Mucosa of rectum (tissue), 2 donors: ENCODE measurements at regions not wholly inside any gene's neighbourhood (a gene's known extent, or its start where the extent isn't known, plus 50 kb on each side); places are given as distances from the start of the nearest gene placed in this dataset.

Source experiments
- H3K27ac ChIP-seq, 2 donors: one replicate each; pipeline ENCODE4 v1.7.0; 2013; ENCODE audit warnings: inconsistent platforms in 2 of 2, low read depth in 2 of 2, low read length in 2 of 2
- H3K27me3 ChIP-seq, 2 donors: one replicate each; pipeline ENCODE4 v1.7.0; 2013; ENCODE audit warnings: low read length in 2 of 2; ENCODE audit not compliant: control insufficient read depth in 2 of 2, insufficient read depth in 2 of 2
- H3K36me3 ChIP-seq, 2 donors: one replicate each; pipeline ENCODE4 v1.7.0; 2013; ENCODE audit warnings: low read length in 2 of 2; ENCODE audit not compliant: control insufficient read depth in 2 of 2, insufficient read depth in 2 of 2
- H3K4me1 ChIP-seq, 2 donors: one replicate each; pipeline ENCODE4 v1.7.0; 2013; ENCODE audit warnings: low read length in 2 of 2, mild to moderate bottlenecking in 1 of 2; ENCODE audit not compliant: control insufficient read depth in 2 of 2, insufficient read depth in 2 of 2
- H3K4me3 ChIP-seq, 2 donors: one replicate each; pipeline ENCODE4 v1.7.0; 2013; ENCODE audit warnings: low read length in 2 of 2
- H3K9ac ChIP-seq, 2 donors: one replicate each; pipeline ENCODE4 v1.7.0; 2013; ENCODE audit warnings: low read length in 2 of 2, low read depth in 1 of 2, mild to moderate bottlenecking in 1 of 2
- H3K9me3 ChIP-seq, 2 donors: one replicate each; pipeline ENCODE4 v1.7.0; 2013; ENCODE audit warnings: low read length in 2 of 2; ENCODE audit not compliant: control insufficient read depth in 2 of 2
- donor health status: healthy.
- donor health status: Normal muscosa, but diverticular disease.

- no peaks in the 10 kb centered on the region for H3K9me3 ChIP-seq
- H3K27me3 ChIP-seq = no peaks in the 10 kb centered on the region
- no peaks in the 10 kb centered on the region for H3K36me3 ChIP-seq
- H3K27ac ChIP-seq = no peak overlapping the region
- no peak overlapping the region for H3K9ac ChIP-seq
- no peak overlapping the region for H3K4me3 ChIP-seq
- no peaks in the 10 kb centered on the region for H3K4me1 ChIP-seq
Observed at GRCh38 chr5:10090074-10090473, 159.6 kb downstream of the ATPSCKMT start.

DNA sequence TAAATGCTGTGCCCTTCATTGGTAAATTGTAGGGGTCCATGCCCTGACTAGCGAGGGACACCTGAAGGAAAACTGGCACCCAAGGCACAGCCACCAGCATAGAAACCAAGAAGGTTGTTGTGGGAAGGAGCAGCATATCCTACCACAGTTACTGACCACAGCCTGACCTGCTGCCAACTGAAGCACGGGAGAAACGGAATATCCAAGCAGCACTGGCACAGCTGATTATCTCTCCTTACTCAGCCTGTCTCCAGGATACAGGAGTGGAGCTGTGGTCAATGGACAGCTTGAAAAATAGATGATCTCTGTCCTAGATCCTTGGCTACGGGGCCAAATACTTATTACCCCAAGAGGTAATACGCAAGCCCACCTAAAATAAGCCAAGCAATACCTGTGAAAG is 164.5 kb downstream of the ATPSCKMT start:
- H3K4me1 ChIP-seq = no peaks in the 10 kb centered on the region
- no peak overlapping the region for H3K27ac ChIP-seq
- H3K27me3 ChIP-seq = no peaks in the 10 kb centered on the region
- H3K9ac ChIP-seq = no peak overlapping the region
- H3K36me3 ChIP-seq = no peaks in the 10 kb centered on the region
- H3K9me3 ChIP-seq = no peaks in the 10 kb centered on the region
- no peak overlapping the region for H3K4me3 ChIP-seq

DNA sequence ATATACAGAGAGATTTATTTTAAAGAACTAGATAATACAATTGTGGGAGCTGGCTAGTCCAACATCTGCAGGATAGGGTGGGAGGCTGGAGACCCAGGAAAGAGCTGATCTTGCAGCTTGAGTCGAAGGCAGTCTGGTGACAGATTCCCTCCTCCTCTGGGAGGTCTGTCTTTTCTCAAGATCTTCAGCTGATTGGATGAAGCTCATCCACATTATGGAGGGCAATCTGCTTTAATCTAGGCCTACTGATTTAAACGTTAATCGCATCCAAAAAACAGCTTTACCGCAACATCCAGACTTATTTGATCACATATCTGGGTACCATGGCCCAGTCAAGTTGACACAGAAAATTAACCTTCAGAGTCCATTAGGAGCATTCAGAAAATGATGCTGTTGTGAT is 168.1 kb downstream of the ATPSCKMT start:
- H3K4me1 ChIP-seq = no peaks in the 10 kb centered on the region
- no peaks in the 10 kb centered on the region for H3K9me3 ChIP-seq
- no peaks in the 10 kb centered on the region for H3K36me3 ChIP-seq
- no peak overlapping the region for H3K27ac ChIP-seq
- H3K9ac ChIP-seq = no peak overlapping the region
- H3K4me3 ChIP-seq = no peak overlapping the region
- H3K27me3 ChIP-seq = no peaks in the 10 kb centered on the region

- Histone ChIP-seq H3K9me3 (no peaks in the 10 kb centered on the region), H3K9ac (no peak overlapping the region), H3K27ac (no peak overlapping the region)
Observed at GRCh38 chr5:10077791-10078545, 171.7 kb downstream of the ATPSCKMT start.

DNA sequence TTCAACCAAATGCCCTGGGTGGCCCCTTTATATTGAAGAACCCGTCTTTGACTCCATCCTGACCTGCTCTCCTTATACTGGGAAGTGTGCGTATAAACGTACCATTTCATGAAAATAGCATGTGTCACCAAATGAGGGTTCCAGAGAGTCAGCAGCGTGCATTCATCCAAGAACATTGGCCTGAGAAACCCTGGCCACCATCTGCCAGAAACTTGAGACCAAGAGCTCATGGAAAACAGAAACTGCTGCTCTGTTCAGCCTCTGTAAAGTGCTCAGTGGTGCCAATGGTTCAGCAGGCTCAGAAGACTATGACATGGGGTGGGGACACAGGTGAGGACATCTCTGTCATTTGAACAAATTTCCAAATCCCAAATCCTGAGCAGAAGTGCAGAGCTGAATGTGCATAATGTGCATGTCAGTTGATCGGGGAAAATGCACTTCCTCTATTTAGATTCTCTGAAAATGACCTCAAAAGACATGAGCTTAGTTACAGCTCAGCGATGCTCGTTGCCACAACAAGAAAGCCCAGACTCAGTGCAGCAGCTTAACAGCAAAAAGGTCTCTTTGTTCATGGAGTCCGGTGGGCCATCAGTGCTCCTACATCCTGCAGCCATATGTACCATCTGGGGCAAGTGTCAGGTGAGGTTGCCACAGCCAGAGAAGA is 176.1 kb downstream of the ATPSCKMT start:
- Histone ChIP-seq H3K4me1 (no peaks in the 10 kb centered on the region), H3K4me3 (no peak overlapping the region), H3K36me3 (no peaks in the 10 kb centered on the region), H3K9me3 (no peaks in the 10 kb centered on the region), H3K27ac (no peak overlapping the region), H3K9ac (no peak overlapping the region), H3K27me3 (no peaks in the 10 kb centered on the region)

More at GRCh38 chr5:10077791-10078545, 171.7 kb downstream of the ATPSCKMT start:
- no peaks in the 10 kb centered on the region for H3K4me1 ChIP-seq
- H3K36me3 ChIP-seq = no peaks in the 10 kb centered on the region
- H3K4me3 ChIP-seq = no peak overlapping the region
- no peaks in the 10 kb centered on the region for H3K27me3 ChIP-seq

DNA sequence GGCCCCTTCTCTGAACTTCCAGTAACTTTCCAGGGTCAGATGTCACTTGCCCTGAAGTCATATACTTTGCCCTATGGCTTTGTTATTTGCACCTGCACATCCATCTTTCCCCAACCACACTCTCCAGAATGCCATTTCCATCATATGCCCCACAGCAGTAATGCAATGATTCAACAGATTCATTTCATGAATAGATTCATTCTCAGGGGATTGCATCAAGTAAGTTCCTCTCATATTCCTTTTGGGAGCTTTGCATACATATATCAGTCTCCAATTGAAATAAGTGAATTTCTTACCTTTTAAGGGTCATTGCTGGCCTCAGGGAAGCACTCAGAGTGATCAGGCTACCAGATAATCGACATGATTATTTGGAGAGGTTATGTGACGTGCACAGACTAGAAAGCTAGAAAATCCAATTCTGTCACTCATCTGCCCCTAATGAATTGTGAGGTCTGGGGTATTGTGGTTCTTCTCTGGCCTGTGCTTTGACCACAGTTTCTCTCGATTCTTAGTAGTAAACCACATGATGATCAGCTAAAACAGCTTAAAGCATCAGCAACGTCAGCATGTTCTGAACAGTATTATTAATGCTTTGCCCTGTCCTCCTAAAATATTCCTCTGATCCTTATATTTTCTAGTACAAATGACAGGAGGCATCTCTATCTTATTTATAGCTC is 179.9 kb downstream of the ATPSCKMT start:
- Histone ChIP-seq H3K27ac (no peak overlapping the region), H3K9ac (no peak overlapping the region), H3K4me1 (no peaks in the 10 kb centered on the region), H3K9me3 (no peaks in the 10 kb centered on the region), H3K36me3 (no peaks in the 10 kb centered on the region), H3K4me3 (no peak overlapping the region), H3K27me3 (no peaks in the 10 kb centered on the region)

DNA sequence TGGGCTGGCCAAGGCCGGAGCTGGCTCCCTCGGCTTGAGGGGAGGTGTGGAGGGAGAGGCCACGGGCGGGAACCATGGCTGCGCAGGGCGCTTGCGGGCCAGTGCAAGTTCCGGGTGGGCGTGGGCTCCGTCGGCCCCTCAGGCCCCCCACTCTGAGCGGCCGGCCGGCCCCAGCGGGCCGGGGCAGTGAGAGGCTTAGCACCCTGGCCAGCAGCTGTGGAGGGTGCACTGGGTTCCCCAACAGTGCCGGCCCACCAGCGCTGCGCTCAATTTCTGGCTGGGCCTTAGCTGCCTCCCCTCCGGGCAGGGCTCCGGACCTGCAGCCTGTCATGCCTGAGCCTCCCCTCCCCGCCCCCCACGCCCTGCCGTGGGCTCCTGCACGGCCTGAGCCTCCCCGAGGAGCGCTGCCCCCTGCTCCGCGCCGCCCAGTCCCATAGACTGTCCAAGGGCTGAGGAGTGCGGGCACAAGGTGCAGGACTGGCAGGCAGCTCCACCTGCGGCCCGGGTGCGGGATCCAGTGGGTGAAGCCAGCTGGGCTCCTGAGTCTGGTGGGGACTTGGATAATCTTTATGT is 184.2 kb downstream of the ATPSCKMT start:
- no peaks in the 10 kb centered on the region for H3K9me3 ChIP-seq
- H3K4me3 ChIP-seq = no peak overlapping the region
- no peaks in the 10 kb centered on the region for H3K4me1 ChIP-seq
- H3K27me3 ChIP-seq = no peaks in the 10 kb centered on the region
- H3K36me3 ChIP-seq = no peaks in the 10 kb centered on the region
- H3K9ac ChIP-seq = no peak overlapping the region
- H3K27ac ChIP-seq = no peak overlapping the region

- Histone ChIP-seq H3K36me3 (no peaks in the 10 kb centered on the region), H3K27me3 (no peaks in the 10 kb centered on the region), H3K4me3 (no peak overlapping the region), H3K9ac (no peak overlapping the region), H3K4me1 (no peaks in the 10 kb centered on the region), H3K27ac (no peak overlapping the region), H3K9me3 (no peaks in the 10 kb centered on the region)
Observed at GRCh38 chr5:10064546-10065195, 185.0 kb downstream of the ATPSCKMT start.

GRCh38 chr5:10063997-10064396 is 185.7 kb downstream of the ATPSCKMT start:
- H3K9me3 ChIP-seq = no peaks in the 10 kb centered on the region
- no peak overlapping the region for H3K4me3 ChIP-seq
- no peak overlapping the region for H3K9ac ChIP-seq
- no peaks in the 10 kb centered on the region for H3K36me3 ChIP-seq
- H3K27ac ChIP-seq = no peak overlapping the region
- H3K27me3 ChIP-seq = no peaks in the 10 kb centered on the region
- no peaks in the 10 kb centered on the region for H3K4me1 ChIP-seq
